ENCODE measurements at regions not wholly inside any gene's neighbourhood (a gene's known extent, or its start where the extent isn't known, plus 50 kb on each side); places are given as distances from the start of the nearest gene placed in this dataset.
"Not testable (repeated sequence)": the region's sequence is repeated elsewhere in the genome, so short reads cannot be mapped to it uniquely, and the experiment has no call there.

- DNase-seq (ENCODE audit: extremely low spot score), result no peak
- H3K9me3 ChIP-seq, result no peaks in the 10 kb centered on the region
- no peak overlapping the region for H3K4me3 ChIP-seq
- WGBS, result 79% methylated on average over 5 of the region's 5 CpGs
- H3K4me1 ChIP-seq, result peaks cover 1 to 8% (median 4%) of the 10 kb centered on the region in 4 donors
- peaks cover 0 to 4% (median 0%) of the 10 kb centered on the region in 4 donors for H3K27me3 ChIP-seq
- no peaks in the 10 kb centered on the region for H3K36me3 ChIP-seq
- no peak overlapping the region for H3K27ac ChIP-seq (replicated peaks in 1 of 4)
- TF ChIP-seq CTCF (IDR thresholded peaks at IDR 0.05) (no peak), POLR2A (IDR thresholded peaks at IDR 0.05; ENCODE audit: low read depth) (no peak), EP300 (IDR thresholded peaks at IDR 0.05) (no peak), POLR2AphosphoS5 (IDR thresholded peaks at IDR 0.05) (no peak)
- intact Hi-C loops (cut with DNase I), result no loop called here
These were observed 147.4 kb downstream of the ALDH8A1 start for GRCh38 chr6:134802426-134803058.

- TF ChIP-seq EP300 (IDR thresholded peaks at IDR 0.05) (no peak), POLR2A (IDR thresholded peaks at IDR 0.05; ENCODE audit: low read depth) (no peak), POLR2AphosphoS5 (IDR thresholded peaks at IDR 0.05) (peak in 1 of 2 donors; percentile 73), CTCF (IDR thresholded peaks at IDR 0.05) (no peak)
- peaks cover 0 to 7% (median 2%) of the 10 kb centered on the region in 4 donors for H3K9me3 ChIP-seq
- H3K27ac ChIP-seq (replicated peaks in 1 of 4), result no peak overlapping the region
- H3K4me3 ChIP-seq, result no peak overlapping the region
- 45% methylated on average over 7 of the region's 7 CpGs for WGBS
- H3K4me1 ChIP-seq, result peaks cover 5 to 21% (median 17%) of the 10 kb centered on the region in 4 donors
- DNase-seq (ENCODE audit: extremely low spot score), result no peak
- no peaks in the 10 kb centered on the region for H3K27me3 ChIP-seq
- intact Hi-C loops (cut with DNase I), result no loop called here
- no peaks in the 10 kb centered on the region for H3K36me3 ChIP-seq
These were observed 152.3 kb downstream of the ALDH8A1 start for GRCh38 chr6:134797400-134798113.

GRCh38 chr6:134795691-134796090 lies 154.2 kb downstream of the ALDH8A1 start:
- no peak for DNase-seq (ENCODE audit: extremely low spot score)
- TF ChIP-seq CTCF (IDR thresholded peaks at IDR 0.05) (no peak), EP300 (IDR thresholded peaks at IDR 0.05) (no peak), POLR2AphosphoS5 (IDR thresholded peaks at IDR 0.05) (no peak), POLR2A (IDR thresholded peaks at IDR 0.05; ENCODE audit: low read depth) (no peak)
- Histone ChIP-seq H3K4me1 (peaks cover 5 to 21% (median 17%) of the 10 kb centered on the region in 4 donors), H3K27me3 (no peaks in the 10 kb centered on the region), H3K4me3 (no peak overlapping the region), H3K9me3 (peaks cover 0 to 26% (median 21%) of the 10 kb centered on the region in 4 donors), H3K27ac (replicated peaks in 1 of 4) (no peak overlapping the region), H3K36me3 (no peaks in the 10 kb centered on the region)
- intact Hi-C loops (cut with DNase I), result no loop called here
- 26% methylated on average over 1 of the region's 1 CpG for WGBS

- Histone ChIP-seq H3K27ac (replicated peaks in 1 of 4) (no peak overlapping the region), H3K27me3 (no peaks in the 10 kb centered on the region), H3K9me3 (peaks cover 0 to 30% (median 25%) of the 10 kb centered on the region in 4 donors), H3K4me1 (peaks cover 5 to 21% (median 17%) of the 10 kb centered on the region in 4 donors), H3K4me3 (no peak overlapping the region), H3K36me3 (no peaks in the 10 kb centered on the region)
- intact Hi-C loops (cut with DNase I), result no loop called here
- TF ChIP-seq POLR2AphosphoS5 (IDR thresholded peaks at IDR 0.05) (no peak), EP300 (IDR thresholded peaks at IDR 0.05) (no peak), POLR2A (IDR thresholded peaks at IDR 0.05; ENCODE audit: low read depth) (no peak), CTCF (IDR thresholded peaks at IDR 0.05) (no peak)
- 98% methylated on average over 6 of the region's 7 CpGs for WGBS
- no peak for DNase-seq (ENCODE audit: extremely low spot score)
These were observed 154.9 kb downstream of the ALDH8A1 start for GRCh38 chr6:134795001-134795400.

- 91% methylated on average over 2 of the region's 2 CpGs for WGBS
- H3K36me3 ChIP-seq; intact Hi-C loops (cut with DNase I); DNase-seq (ENCODE audit: extremely low spot score); H3K27ac ChIP-seq (replicated peaks in 1 of 4); H3K27me3 ChIP-seq; H3K4me3 ChIP-seq: not testable (repeated sequence)
- Histone ChIP-seq H3K4me1 (peaks cover 3 to 11% (median 8%) of the 10 kb centered on the region in 4 donors), H3K9me3 (peaks cover 0 to 31% (median 26%) of the 10 kb centered on the region in 4 donors)
These were observed 158.6 kb downstream of the ALDH8A1 start for GRCh38 chr6:134791243-134791843.

Data from esophagus muscularis mucosa (tissue), 4 donors.